GM08714 (cell line): ENCODE measurements at regions not wholly inside any gene's neighbourhood (a gene's known extent, or its start where the extent isn't known, plus 50 kb on each side); places are given as distances from the start of the nearest gene placed in this dataset.

Experiments used
- H3K4me3 ChIP-seq: fragments of 200-500 bp; sonication (Bioruptor generic); 2 replicates; pipeline ENCODE4 v1.5.1; 2014; ENCODE audit warnings: mild to moderate bottlenecking, low read length, inconsistent platforms
- ZNF274 ChIP-seq: IDR thresholded peaks from 2 replicates; pipeline ENCODE4 v1.6.1; 2012; ENCODE audit warnings: mild to moderate bottlenecking, low read depth, low read length

- no peak for TF ChIP-seq ZNF274
- no peak overlapping the region for H3K4me3 ChIP-seq
Measured at GRCh38 chr18:11392980-11393885, 216.2 kb upstream of the SLC35G4 start.

GRCh38 chr18:11392292-11392691, 217.1 kb upstream of the SLC35G4 start:
- H3K4me3 ChIP-seq = no peak overlapping the region

GRCh38 chr18:11391661-11392060, 217.7 kb upstream of the SLC35G4 start:
- no peak overlapping the region for H3K4me3 ChIP-seq
- no peak for TF ChIP-seq ZNF274

More at GRCh38 chr18:11392292-11392691, 217.1 kb upstream of the SLC35G4 start:
- TF ChIP-seq ZNF274 = no peak

GRCh38 chr18:11388755-11389680, 220.4 kb upstream of the SLC35G4 start:
- TF ChIP-seq ZNF274 = no peak
- H3K4me3 ChIP-seq = no peak overlapping the region

- H3K4me3 ChIP-seq = no peak overlapping the region
- TF ChIP-seq ZNF274 = no peak
Measured at GRCh38 chr18:11387880-11388279, 221.5 kb upstream of the SLC35G4 start.

- TF ChIP-seq ZNF274 = no peak
- no peak overlapping the region for H3K4me3 ChIP-seq
Measured at GRCh38 chr18:11383381-11383780, 226.0 kb upstream of the SLC35G4 start.

GRCh38 chr18:11380968-11381367, 228.4 kb upstream of the SLC35G4 start:
- H3K4me3 ChIP-seq = no peak overlapping the region
- TF ChIP-seq ZNF274 = no peak

- no peak for TF ChIP-seq ZNF274
Measured at GRCh38 chr18:11379660-11380059, 229.7 kb upstream of the SLC35G4 start.

GRCh38 chr18:11377766-11378540, 228.6 kb upstream of the PIEZO2 start:
- no peak for TF ChIP-seq ZNF274
- H3K4me3 ChIP-seq = no peak overlapping the region

More at GRCh38 chr18:11379660-11380059, 229.7 kb upstream of the SLC35G4 start:
- H3K4me3 ChIP-seq = no peak overlapping the region

GRCh38 chr18:11372163-11372562, 222.8 kb upstream of the PIEZO2 start:
- TF ChIP-seq ZNF274 = no peak
- H3K4me3 ChIP-seq = no peak overlapping the region

- H3K4me3 ChIP-seq = no peak overlapping the region
- TF ChIP-seq ZNF274 = no peak
Measured at GRCh38 chr18:11369556-11369955, 220.2 kb upstream of the PIEZO2 start.

GRCh38 chr18:11368020-11368419, 218.7 kb upstream of the PIEZO2 start:
- no peak overlapping the region for H3K4me3 ChIP-seq
- TF ChIP-seq ZNF274 = no peak

GRCh38 chr18:11367351-11367750, 218.0 kb upstream of the PIEZO2 start:
- TF ChIP-seq ZNF274 = no peak
- H3K4me3 ChIP-seq = no peak overlapping the region

- no peak for TF ChIP-seq ZNF274
Measured at GRCh38 chr18:11366410-11366809, 217.0 kb upstream of the PIEZO2 start.

More at GRCh38 chr18:11366410-11366809, 217.0 kb upstream of the PIEZO2 start:
- no peak overlapping the region for H3K4me3 ChIP-seq
